Stimulated activated CD4-positive, alpha-beta T cell treated with anti-CD3 and anti-CD28 coated beads, TNF-alpha, amount 100 ng/mL, for 24 hours (primary cell): ENCODE measurements at regions not wholly inside any gene's neighbourhood (a gene's known extent, or its start where the extent isn't known, plus 50 kb on each side); places are given as distances from the start of the nearest gene placed in this dataset.
"Not testable (repeated sequence)": the region's sequence is repeated elsewhere in the genome, so short reads cannot be mapped to it uniquely, and the experiment has no call there.

Source experiments
- DNase-seq, 3 experiments: peaks; one replicate each; pipeline ENCODE4 v3.0.0-alpha.2; 2020; ENCODE audit warnings: low read depth in 3 of 3

DNA sequence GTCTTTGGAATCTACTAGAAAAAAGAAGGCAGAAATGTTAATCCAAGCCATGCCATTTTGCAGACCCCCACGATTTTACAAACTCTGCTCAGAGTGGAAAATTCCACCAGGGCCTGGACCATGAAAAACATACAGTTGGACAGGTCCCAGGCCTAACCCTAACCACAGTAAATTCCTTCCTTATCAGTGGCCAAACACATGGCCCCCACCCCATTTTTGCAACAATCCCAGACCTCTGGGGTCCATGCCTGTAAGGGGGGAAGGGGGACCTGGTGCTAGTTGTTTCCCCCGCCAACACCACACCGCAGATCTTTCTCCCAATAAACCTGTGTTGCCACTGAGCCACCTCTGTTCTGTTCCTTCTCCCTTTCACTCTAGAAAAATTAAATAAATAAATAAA lies 1352.7 kb downstream of the AMY1C start:
- no peak for DNase-seq

DNA sequence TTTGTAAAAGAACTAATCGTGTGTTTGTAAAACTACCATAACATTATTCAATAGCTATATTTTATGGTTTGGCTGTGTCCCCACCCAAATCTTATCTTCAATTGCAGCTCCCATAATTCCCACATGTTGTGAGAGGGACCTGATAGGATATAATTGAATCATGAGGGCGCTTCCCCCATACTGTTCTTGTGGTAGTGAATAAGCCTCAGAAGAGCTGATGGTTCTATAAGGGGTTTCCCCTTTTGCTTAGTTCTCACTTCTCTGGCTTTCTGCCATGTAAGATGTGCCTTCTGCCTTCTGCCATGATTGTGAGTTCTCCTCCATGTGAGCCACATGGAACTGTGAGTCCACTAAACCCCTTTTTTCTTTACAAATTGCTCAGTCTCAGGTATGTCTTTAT lies 1372.3 kb downstream of the AMY1C start:
- DNase-seq, result no peak

DNA sequence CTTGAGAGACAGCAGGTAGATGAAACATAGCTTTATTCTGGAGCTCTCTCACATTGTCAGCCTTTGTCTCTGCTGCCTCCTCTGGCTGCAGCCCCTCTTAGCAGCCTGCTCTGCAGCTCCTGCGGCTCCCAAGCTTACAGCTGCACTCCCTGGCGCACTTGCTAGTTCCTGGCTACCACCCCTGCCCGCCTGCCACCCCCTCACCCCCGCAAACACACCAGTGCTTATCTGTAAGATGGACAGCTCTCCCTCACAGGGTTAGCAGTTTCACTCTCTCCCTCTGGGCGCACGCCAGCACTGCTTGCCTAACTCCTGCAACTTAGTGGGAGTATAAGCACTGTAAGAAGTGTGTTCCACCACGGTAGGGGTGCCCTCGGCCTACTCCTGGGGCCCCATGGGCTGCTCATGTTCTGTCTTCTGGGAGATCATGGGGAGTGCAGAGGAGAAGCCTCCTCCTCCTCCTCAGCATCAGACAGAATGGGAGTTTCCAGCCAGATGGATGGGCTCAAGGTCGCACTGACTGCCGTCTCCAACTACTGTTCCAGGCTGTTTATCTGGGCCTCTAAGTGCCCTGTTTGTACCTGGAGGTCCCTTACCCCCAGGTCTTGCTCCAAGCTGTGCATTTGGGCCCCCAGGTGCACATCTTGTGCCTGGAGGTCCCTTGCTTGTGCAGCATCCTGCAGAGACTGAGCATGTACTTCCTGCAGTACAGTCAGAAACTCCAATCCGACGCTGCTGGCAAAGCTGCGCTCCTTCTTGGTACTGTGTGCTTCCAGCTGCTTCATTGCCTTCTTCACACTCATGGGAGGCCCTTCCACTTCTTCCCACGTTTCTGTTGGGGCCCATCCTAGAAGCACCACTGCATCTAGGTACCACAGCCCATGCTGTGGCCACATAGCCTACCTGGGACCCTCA lies 1388.1 kb downstream of the AMY1C start:
- no peak for DNase-seq

DNA sequence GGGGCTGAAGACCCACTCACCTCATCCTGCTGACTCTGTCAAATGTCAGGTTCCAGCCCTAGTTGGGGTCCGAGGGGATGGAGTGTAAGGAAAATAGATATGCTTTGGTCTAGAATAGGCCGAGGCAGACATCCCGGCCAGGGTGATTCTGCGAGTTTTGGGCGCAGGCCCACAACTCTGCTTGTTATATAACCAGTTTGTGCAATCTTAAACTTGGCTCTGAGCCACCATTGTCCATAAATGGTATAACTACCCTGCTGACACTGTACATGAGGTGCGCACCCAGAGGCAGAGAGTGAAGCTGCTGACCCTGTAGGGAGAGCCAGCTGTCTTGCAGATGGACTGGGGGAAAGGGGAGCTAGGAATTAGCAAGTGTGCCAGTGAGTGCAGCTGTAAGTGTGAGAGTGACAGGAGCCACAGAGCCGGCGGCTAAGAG lies 1388.8 kb downstream of the AMY1C start:
- DNase-seq, result no peak

DNA sequence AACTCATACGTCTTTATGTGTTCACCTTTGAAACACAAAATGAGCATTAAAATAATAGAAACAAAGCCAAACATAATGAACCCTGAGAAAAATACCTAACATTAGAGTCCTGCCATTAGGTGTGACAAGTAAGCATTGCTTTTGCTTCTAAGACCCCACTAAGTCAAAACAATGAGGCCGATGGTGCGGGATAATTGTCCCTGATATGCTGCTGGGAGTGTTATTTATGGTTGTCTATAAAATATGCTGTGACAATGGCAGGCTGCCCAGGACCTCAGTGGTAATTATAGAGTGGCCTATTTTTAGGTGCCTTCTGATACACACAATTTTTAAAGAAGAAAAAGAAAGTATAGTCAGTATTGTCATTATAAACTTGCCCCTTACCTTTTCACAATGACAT lies 1423.1 kb downstream of the AMY1C start:
- no peak for DNase-seq

DNA sequence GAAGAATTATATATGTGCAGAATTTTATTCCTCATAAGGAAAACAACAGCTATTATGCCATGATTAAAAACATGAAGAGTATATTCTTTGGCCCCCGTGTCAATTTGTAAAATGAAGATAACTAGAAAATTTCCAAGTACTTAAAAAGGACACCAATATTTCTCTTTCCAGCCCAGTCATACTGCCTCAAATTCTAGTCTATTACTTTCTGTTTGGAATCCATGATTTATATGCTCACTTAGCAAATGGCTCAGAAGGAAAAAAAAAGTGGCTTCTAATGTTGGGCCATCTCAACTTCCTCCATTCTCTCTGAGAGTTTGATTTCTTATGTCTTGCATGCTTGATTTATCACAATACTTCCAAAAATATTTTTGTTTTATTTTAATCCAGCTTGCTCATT lies 1431.1 kb downstream of the AMY1C start:
- no peak for DNase-seq

DNA sequence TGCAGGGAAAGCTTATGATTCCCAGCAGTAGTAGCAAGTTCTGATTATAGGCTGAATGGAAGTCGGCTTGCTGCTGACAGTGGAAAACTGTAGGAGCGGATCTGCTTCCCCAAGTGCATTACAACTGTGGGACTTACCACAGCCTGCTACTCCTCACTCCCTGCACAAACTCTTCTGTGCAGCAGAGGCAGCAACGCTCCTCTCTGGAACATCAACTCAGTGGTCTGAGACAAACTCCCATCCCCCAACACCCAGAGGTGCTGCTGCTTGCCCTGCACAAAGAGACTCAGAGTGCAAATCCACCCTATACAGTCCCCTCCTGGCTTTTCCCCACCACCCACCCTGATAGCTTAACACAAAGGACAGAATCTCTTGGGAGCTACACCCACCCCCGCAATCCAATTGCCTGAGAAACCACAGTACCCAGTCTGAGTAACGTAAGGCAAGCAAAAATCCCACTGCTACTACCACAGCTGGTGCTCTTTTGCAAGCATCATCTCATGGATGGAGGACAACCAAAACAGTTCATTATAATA lies 1455.2 kb downstream of the AMY1C start:
- DNase-seq, result no peak

DNA sequence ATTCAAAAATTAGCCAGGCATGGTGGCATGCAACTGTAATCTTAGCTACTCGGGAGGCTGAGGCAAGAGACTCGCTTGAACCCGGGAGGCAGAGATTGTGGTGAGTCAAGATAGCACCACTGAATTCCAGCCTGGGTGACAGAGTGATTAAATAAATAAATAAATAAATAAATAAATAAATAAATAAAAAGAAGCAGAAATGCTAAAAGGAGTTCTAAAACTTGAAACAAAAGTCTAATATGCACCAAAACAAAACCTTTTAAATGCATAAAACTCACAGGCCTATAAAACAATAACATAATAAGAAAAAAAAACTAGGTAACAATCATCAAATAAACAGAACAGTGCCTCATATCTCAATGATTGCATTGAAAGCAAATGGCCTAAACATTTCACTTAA lies 1458.9 kb downstream of the AMY1C start:
- no peak for DNase-seq

DNA sequence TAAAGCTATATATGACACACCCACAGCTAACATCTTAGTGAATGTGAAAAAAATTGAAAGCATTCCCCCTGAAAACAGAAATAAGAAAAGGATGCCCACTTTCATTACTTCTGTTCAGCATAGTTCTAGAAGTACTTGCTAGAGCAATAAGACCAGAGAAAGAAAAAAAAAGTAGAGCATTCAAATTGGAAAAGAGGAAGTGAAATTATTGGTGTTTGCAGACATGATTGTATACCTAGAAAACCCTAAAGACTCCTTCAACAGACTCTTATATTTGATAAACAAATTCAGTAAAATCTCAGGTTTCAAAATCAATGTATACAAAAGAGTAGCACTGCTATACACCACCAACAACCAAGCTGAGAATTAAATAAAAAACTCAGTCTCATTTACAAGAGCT lies 1461.0 kb downstream of the AMY1C start:
- DNase-seq, result no peak

DNA sequence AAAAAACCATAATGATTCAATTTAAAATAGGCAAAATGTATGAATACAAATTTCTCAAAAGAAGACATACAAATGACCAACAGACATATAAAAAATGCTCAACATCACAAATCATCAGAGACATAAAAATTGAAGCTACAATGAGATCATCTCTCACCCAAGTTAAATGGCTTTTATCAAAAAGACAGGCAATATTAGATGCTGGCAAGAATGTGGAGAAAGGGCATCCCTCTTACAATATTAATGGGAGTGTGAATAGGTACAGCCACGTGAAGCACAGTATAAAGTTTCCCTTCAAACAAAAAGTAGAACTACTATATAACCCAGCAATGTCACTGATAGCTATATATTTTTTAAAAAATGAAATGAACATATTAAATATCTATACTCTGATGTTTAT lies 1481.7 kb downstream of the AMY1C start:
- DNase-seq, result no peak

DNA sequence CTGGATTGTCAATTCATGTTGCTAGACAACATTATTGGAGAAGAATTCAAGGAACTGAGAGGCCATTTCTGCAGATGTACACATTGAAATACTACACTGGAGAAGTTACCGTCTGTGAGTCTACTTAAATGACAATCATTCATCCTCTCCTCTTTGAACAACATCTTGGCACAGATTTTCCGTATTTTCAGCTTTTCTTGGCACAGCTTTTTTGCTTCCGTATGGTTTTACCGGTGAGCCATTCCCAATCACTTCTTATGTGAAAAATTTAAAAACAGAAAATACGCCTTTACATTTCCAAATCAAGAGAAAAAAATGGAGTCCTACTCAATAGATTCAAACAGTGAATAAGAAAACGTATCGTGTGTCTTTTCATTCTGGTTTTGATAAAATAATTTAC lies 1493.7 kb downstream of the AMY1C start:
- no peak for DNase-seq

DNA sequence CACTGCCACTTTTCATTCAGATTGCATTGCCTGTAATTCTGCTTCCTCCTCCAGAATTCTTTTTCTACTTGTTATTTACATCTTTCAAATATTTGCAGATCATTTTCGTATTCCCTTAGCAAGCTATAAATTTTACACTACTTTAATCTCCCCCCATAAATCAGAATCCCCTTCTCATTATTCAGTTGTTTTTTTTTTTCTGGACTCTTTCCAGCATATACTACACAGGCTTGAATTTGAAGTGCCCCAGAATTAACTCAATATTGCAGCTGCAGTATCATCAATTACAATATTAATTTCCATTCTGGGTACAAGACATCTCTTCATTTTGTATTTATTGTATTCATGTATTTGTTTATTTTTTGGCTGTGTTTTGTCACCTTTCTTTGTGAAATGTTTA lies 1494.3 kb downstream of the AMY1C start:
- DNase-seq, result no peak

DNA sequence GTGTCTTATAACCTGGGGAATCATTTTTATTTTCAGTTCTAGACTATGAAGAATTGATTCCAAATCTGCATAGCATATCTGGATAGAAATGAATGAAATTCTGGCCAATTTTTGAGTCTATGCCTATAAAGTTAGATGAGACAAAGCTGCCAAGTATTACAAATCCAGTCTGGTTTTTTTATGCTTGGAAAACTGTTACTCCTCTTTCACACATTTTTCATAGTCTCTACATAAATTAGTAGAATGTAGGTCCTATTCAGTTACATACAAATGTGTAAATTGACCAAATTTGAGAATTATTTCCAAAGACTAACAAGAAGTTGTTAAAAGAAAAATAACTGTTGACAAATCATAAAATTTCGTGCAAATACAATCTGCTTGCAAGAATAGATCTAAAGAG lies 1505.2 kb downstream of the AMY1C start:
- no peak for DNase-seq

DNA sequence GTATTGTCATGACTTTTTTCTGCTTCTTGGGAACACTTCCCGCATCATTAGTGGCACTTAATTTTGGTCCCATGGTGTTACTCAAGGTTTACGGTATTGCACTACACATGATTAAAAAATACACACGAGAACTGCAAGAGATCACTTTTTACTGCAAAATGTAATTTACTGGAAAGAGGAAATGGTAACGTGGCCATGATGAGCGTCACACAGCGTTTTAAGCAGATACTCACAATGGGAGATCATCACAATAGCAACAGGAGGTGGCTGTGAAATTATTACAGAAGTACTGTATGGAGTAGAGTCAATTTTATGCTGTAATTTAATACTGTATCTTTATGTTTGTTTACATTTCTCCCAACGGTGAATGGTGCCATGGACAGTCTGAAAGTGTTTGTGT lies 1510.3 kb downstream of the AMY1C start:
- no peak for DNase-seq

DNA sequence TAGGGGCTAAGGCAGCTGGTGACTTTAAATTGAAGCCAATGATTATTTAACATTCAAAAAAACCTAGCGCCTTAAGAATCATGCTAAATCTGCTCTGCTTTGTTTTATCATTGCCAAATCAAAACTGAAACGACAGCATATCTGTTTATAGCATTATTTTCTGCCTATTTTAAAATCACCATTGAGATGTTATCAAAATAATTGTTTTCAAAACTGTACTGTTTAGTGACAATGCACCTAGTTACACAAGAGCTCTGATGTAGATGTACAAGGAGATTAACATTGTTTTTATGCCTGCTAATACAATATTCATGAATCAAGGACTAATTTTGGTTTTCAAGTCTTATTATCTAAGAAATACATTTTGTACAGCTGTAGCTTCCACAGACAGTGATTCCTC lies 1521.3 kb downstream of the AMY1C start:
- no peak for DNase-seq

DNA sequence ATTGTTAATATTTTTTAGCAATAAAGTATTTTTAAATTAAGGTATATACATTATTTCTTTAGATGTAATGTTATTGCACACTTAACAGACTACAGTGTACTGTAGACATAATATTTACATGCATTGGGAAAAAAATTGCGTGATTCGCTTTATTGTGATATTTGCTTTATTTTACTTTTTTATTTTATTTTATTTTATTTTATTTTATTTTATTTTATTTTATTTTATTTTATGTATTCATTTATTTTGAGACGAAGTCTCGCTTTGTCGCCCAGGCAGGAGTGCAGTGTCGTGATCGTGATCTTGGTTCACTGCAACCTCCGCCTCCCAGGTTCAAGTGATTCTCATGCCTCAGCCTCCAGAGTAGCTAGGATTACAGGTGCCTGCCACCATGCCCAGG lies 1522.7 kb downstream of the AMY1C start:
- DNase-seq, result not testable (repeated sequence)

DNA sequence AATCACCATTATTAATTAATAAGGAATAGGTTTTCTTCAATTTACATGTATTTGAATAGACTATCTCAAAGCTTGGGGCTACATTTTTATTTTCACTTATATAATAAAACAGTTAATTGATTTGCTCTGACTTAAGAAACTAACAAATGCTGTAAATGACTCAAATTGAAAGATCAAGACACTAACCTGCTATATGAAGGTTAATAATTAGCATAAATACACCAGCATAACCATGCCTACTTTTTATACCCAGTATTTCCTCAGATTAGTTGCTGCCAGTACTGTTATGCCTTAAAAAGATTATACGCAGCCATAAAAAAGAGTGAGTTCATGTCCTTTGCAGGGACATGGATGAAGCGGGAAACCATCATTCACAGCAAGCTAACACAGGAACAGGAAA lies 1545.1 kb downstream of the AMY1C start:
- no peak for DNase-seq

DNA sequence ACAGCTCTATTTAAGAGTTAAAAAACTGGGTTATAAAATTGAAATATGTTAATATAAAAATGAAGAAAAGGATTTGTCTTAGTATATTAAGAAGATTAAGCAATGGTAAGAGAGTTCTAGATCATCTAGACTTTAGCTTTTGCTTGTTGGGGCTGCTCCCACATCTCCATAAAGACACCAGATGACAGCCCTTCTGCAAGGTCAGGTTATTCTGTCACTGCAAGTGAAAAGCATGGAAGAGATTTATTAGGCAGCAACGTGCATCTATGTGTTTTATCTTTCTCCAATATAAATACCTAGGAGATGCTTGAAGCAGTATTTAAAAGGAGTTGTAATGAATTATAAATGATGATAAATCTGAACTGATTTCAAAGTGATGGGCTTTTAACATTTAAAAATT lies 1560.4 kb downstream of the AMY1C start:
- DNase-seq, result no peak

DNA sequence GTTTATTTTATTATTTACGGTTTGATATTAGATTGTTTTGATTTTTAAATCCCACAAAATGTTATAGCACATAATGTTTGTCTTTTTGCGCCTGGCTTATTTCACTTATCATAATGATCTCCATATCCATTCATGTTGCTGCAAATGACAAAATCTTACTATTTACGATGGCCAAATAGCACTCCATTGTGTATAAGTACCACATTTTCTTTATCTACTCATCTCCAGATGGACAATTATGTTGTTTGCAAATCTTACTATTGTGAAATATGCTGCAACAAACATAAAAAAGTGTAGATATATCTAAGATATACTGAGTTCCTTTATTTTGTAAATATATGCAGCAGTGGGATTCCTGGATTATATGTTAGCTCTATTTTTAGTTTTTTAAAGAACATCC lies 1568.3 kb downstream of the AMY1C start:
- DNase-seq, result no peak

DNA sequence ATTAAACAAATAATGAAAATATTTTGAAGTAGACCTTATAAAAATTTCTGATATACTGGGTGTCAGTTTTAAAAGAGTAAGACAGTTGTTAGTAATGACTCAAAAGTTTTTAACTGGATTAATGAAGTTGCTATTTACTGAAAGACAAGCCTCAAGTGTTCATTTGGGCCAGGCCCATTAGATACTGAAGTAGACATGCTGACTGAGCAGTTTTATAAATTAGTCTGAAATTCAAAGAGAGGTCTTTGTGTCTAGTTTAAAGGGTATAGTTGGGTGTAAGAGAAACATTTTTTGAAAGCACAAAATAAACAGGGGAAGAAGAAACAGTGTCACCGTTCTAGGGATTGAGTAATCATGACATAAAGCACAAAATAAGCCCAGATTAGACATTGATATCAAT lies 1577.2 kb downstream of the AMY1C start:
- no peak for DNase-seq

DNA sequence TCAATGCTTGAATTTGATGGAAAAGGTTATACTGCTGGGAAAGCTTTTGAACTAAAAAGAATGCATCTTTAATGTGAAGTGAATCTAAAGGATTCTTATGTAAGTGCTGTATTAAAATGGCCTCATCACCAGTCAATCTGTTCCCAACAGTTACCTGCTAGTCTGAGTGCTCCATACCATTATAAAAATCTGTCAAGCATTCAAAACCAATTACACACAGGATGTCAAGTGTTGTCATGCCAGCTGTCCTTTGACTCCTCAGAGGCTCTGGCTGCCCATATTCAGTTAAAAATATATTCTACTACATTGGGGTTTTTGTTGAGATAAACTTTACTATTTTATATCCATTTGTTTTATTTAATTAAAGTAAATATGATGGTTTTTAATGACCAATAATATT lies 1587.7 kb downstream of the AMY1C start:
- DNase-seq, result no peak

DNA sequence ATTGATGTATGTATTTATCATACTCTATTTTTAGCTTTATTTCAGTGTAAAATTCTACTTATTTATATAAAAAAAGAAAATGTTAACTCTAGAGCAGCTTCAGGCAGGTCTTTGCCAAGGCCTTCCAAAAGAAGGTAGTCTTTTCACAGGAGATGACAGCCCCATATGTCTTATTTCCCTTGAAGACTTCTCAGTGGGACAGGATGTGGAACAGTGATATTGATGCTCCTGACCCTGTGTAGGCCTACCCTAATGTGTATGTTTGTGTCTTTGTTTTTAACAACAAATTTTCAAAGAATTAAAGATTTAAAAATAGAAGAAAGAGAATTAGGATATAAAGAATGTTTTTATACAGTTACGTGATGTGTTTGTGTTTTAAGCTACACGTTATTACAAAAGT lies 1593.6 kb downstream of the AMY1C start:
- no peak for DNase-seq

DNA sequence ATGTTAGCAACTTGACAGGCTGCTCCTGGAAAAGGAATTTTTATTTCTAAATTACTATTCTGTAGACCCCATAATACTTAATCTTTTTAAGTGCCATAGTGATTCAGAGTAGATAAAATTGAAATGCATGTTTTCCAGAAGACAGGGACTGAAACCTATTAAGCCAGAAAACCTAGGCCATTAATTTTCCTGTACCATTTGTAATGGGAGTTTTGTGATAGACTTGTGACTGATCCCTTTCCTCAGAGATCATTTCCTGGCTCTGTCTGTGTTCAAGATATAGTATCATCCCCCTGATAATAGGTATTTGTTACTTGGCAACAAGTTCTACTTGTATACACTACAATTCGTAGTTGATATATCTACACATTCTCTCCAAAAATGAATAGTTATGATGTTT lies 1609.8 kb downstream of the AMY1C start:
- DNase-seq, result no peak

DNA sequence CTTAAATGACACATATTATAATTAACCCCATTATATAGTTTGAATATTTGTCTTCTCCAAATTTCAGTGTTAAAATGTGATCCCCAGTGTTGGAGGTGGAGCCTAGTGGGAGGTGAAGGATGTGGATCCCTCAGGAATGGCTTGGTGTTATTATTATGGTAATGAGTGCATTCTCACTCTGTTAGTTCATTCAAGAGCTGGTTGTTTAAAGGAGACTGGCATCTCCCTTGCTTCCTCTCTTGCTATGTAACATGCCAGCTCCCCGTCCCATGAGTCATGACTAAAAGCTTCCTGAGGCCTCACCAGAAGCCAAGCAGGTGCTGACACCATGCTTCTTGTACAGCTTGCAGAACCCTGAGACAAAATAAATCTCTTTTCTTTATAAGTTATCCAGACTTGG lies 1612.7 kb downstream of the AMY1C start:
- no peak for DNase-seq
